GM13977 (cell line): ENCODE measurements at regions not wholly inside any gene's neighbourhood (a gene's known extent, or its start where the extent isn't known, plus 50 kb on each side); places are given as distances from the start of the nearest gene placed in this dataset.

Experiments used
- DNase-seq: peaks from one replicate; pipeline ENCODE4 v3.0.0; 2012; ENCODE audit warnings: low spot score
- in situ Hi-C: fragments of 300-500 bp; cut with MboI; formaldehyde crosslinking; loops from one replicate; pipeline ENCODE4 v1.12.0; 2022; ENCODE audit warnings: low sequenced_read_pairs, low pct_unique_long_range_greater_than_20kb, mixed read lengths, inconsistent platforms; ENCODE audit not compliant: unreplicated experiment
- TF ChIP-seq, protein P1 (sequence below): IDR thresholded peaks from 2 replicates; pipeline ENCODE4 v1.5.1; 2012; ENCODE audit warnings: mild to moderate bottlenecking, control low read depth; ENCODE audit not compliant: insufficient read depth; ENCODE audit errors: extremely low read depth, missing control alignments

DNA sequence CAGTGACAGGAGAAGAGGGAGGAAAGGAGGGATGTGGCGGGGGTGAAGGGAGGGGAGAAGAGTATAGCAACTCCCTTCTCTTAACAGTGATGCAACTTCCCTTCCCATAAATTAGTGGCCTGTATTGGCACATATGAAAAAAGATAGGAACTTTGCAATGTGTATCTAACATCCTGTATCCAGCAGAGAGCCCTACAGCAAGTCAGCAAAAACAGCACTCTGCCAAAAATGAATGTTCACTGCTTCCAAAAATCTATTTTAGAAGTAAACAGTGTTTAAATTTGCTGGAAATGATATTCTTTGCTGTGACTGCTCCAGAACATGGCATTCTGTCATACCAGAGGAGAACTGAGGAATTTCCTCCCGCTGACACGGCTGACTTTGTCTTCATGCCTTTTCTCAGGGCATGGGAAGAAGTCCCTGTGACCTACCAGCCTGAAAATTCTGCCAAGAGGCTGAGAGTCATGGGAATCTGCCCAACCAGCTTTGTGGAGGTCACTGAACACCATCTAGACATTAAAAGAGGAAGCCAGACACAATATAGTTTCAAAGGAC is 343.4 kb upstream of the RASGEF1B start:
- DNase-seq, result no peak
- TF ChIP-seq, protein P1, sequence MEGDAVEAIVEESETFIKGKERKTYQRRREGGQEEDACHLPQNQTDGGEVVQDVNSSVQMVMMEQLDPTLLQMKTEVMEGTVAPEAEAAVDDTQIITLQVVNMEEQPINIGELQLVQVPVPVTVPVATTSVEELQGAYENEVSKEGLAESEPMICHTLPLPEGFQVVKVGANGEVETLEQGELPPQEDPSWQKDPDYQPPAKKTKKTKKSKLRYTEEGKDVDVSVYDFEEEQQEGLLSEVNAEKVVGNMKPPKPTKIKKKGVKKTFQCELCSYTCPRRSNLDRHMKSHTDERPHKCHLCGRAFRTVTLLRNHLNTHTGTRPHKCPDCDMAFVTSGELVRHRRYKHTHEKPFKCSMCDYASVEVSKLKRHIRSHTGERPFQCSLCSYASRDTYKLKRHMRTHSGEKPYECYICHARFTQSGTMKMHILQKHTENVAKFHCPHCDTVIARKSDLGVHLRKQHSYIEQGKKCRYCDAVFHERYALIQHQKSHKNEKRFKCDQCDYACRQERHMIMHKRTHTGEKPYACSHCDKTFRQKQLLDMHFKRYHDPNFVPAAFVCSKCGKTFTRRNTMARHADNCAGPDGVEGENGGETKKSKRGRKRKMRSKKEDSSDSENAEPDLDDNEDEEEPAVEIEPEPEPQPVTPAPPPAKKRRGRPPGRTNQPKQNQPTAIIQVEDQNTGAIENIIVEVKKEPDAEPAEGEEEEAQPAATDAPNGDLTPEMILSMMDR, result no peak
- in situ Hi-C loops, result no loop called here

DNA sequence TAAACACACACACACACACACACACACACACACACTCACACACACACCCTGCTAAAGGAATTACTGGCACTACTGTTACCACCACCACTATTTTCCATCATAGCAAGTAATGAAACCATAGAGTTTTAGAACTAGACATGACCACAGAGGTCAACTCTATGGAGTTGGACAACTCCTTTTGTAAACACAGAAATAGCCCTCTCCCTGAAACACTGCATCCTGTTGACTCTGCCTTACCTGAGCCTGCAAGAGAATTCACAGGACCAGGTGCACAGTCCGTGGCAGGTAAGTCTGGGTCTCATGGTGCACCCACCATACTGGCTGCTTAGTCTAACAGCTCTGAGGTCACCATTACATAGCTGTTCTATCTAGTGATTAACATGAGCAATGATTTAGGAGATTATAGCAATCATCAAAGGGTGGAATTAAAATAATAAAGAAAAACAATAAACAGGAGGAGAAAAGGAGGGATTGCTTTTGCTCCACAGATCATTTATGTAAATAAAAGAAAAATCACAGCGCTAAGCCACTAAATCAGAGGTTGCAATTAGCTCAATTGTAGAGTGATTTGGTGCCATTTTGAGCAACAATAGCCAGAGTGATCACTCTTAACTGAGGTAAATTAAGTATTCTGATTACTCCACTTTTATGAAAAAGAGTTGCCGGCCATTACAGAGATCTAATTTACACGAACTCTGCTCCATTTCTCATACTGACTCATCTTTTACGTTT is 340.0 kb upstream of the RASGEF1B start:
- in situ Hi-C loops, result no loop called here
- TF ChIP-seq, protein P1, result no peak
- no peak for DNase-seq

DNA sequence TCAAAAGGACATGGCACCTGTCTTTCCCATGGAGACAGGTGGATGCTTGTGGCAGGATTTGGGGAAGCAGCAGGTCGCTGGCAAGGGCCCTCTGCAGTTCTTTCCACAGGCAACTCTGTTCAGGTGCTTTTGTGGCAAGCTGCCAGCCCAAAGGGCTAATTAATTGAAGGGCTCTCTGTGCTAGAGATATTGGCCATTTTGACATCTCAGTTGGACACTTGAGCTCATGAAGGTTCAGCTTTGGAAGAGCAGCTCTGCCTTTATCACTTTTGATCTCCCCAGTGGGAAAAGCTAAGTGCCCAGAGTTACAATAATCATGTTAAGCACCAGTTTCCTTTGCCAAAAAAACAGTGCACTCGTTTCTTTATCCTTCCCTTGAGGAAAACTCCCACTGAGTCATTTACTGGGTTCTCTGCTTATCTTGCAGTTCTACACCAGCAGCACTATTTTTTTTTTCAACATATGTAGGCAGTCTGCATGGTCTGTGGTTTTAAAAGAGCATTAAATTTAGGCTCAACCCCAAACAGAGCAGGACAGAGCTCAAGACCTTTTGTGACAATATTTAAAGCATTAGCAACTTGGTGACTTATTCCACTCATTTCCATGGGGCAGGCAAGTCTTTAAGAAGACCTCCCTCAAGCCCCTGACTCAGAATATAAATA is 336.4 kb upstream of the RASGEF1B start:
- in situ Hi-C loops, result no loop called here
- no peak for DNase-seq
- TF ChIP-seq, protein P1, result no peak

DNA sequence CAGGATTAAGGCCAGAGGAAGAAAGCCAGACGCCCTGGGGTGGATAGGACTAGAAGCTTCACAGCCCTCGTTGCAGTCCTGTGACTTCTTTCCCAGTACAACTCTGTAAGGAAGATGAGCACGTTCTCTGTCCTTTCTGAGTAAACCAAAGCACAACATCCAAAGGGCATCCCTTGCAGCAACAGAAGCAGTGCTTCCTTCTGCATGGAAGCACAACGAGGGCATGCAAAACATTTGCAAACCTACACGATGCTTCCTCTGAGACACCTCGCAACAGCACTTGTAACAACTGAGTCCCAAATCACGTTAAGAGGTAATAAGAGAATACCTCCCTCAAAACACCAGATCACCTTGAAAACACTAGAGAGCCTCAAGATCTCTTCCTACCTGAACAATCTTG is 335.7 kb upstream of the RASGEF1B start:
- in situ Hi-C loops, result no loop called here
- DNase-seq, result no peak
- TF ChIP-seq, protein P1, result no peak

DNA sequence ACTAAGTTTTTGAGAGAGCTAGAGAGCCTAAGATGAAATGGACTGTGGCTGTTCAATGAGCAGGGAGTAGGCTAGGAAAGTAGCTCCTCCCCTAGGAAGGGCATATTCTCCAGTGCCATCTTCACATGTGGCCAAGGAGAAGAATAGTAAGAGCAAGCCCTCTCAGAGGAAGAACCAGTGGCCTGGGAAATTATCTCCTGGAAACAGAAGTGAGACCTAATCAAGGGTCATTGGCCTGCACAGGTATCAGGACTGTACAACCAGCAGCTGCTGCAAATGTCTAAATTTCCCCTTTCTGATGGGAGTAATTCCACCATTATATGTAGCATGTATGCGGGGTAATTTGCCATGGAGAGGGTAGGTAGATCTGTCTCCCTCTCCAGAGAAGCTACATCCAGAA is 334.8 kb upstream of the RASGEF1B start:
- TF ChIP-seq, protein P1, result no peak
- no peak for DNase-seq
- in situ Hi-C loops, result no loop called here

- no peak for DNase-seq
- TF ChIP-seq, protein P1, result no peak
- in situ Hi-C loops, result no loop called here
Measured at GRCh38 chr4:81804849-81805248, 333.1 kb upstream of the RASGEF1B start.
